Fibroblast of peridontal ligament (primary cell): ENCODE measurements at regions not wholly inside any gene's neighbourhood (a gene's known extent, or its start where the extent isn't known, plus 50 kb on each side); places are given as distances from the start of the nearest gene placed in this dataset.
A peak's percentile ranks its signal among the peaks of the same experiment; 100 is the strongest.

Experiments used
- DNase-seq: peaks from one replicate; pipeline ENCODE4 v3.0.0-alpha.2; 2010; ENCODE audit errors: extremely low read depth

DNA sequence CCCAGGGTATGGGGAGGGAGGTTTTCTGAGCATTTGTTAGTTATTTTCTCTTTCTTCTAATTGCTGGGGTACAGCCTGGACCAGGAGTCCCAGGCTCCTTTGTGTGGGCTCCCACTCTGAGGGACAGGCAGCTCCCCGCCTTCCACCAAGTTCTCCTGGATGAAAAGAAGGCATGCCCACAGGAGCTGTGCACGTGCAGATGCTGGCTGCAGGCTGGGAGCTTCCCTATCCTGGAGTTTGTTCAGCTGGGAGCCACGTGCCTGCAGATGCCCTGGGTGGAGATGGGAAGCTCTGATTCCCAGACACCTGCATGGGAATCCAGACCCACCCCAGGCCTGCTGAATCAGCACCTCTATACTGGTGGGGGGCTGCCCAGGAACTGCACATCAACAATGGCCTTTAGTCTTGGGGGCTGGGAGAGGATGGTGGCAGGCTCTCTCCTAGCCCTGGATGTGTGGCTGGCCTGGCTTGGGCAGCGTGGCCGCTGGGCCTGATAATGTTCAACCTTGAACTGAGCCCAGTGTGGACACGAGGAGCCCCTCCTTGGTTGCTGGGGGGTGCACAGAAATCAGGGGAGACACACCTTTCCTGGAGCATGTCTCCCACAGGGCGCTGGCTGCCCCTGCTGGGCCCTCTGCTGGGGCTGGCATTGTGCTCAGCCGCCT is 233.6 kb upstream of the HS6ST1 start:
- no peak for DNase-seq

DNA sequence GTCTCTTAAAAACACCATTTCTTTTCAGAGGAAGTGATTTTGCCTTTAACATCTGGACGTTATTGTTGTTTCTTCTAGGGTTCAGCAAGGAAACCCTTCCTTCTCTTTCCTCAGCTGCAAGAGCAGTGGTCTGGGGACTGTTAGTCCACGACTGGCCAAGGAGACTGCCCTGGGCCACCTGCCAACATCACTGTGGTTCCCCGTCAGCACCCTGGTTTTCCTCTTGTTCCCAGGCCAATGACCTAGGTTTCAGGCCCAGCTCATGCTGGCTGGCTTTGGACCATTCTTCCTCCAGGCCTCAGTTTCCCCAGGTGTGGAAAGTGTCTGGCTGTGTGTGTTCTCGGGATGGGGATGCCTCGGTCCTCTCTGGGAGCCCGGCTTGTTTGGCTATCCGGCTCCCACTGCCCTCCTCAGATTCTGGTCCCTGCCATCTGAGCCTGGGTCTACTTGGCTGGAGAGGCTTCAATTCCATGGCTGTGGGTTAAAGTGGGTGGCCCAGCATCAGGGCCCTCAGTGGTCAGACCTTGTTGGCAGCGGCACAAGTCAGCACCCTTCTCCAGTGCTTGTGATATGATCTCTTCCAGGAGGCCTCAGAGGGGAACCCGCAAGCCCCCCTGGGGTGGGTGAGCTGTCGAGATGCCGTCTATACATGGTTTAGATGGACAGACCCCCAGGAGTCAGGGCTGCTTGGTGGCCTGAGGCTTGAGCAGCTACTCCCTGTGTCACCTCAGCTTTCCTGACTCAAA is 234.3 kb upstream of the HS6ST1 start:
- DNase-seq: peak; percentile 36

DNA sequence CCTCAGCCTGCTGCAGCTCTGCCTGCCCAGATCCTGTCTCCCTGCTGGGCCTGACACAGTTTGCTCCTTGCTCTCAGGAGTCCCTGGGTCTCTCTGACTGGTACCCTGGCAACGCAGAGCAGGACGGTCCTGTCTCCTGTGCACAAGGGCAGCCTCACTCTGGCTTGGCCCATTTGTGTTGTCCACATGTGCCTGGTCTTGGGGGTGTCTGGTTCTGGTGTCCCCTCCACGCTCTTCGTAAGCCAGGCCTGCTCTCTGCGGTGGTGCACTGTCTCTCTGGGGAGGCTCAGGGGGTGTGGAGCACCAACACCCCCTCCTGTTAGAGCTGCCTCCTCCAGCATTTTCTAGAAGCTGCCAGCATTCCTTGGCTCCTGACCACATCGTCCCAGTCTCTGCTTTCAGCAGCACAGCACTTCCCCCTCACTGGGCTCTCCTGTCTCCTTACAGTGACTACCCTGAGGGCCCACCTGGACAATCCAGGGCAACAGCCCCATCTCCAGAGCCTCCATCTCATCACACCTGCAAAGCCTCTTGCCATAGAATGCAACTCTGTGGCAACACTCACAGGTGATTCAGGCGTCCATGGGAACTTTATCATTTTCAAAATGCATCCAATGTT is 235.6 kb upstream of the HS6ST1 start:
- no peak for DNase-seq

DNA sequence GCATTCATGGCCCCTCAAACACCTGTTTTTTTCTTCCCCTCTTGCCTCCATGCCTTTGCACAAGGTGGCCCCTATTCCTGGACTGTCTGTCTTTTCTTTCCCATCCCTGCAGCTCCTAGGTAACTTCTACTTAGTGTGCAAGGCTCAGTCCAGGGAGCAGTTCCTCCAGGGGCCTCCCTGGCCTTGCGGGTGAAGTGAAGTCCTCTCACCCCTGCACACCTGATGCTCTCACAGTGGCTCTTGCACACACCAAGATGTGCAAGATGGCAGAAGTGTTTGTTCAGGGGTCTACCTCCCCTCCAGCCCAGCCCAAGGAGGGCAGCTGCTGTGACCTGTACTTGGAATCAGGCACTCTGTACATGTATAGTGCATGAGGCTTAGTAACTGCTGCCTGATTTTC is 236.8 kb upstream of the HS6ST1 start:
- no peak for DNase-seq

DNA sequence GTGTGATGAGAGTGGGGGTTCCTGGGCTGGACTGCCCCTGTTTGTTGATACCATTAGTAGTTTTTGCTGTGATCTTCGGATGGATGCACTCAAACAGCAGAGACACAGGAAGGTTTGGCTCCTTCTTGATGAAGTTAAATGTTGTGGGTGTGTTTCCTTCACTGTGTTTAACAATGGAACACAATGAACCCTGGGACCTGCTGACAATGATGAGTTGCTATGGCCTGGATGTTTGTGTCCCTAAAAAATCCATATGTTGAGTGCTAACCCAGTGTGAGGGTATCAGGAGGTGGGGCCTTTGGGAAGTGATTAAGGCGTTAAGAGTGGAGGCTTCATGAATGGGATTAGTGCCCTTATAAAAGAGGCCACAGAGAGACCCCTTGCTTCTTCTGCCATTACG is 237.4 kb upstream of the HS6ST1 start:
- DNase-seq: no peak

DNA sequence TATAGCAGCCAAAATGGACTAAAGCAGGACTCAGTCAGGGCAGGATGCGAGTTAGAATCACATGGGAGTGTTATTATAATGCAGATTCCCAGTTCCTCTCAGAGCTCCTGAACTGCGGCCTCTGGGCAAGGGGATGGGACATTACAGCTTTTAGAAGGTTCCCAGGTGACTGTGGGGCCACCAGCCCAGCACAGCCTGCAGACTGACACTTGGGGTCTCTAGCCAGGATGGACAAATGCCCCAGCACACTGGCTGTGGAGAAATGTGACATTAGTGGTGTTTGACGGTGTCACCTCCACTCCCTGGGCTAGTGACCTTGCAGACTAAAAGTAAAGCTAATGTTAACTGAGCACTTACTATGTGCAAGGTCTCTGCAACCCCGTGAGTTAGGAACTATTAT is 238.0 kb upstream of the HS6ST1 start:
- DNase-seq: no peak

DNA sequence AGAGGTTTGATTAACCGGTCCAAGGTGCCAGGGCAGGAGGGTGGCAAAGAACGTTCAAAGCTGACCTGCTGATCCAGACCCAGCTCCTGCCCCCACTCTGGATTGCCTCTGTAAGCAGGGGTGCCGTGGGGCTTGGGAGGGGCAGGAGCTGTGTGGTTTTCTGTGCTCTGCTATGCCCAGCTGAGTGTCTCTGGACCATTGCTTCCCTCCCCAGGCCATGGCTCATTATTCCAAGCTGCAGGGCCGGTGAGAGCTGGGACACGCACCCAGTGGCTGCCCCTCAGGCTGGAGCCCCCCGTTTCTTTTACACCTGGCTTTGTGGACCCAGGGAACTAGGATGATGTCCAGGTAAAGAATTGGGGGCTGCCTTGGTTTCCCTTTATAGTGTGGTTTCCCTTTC is 238.4 kb upstream of the HS6ST1 start:
- no peak for DNase-seq

DNA sequence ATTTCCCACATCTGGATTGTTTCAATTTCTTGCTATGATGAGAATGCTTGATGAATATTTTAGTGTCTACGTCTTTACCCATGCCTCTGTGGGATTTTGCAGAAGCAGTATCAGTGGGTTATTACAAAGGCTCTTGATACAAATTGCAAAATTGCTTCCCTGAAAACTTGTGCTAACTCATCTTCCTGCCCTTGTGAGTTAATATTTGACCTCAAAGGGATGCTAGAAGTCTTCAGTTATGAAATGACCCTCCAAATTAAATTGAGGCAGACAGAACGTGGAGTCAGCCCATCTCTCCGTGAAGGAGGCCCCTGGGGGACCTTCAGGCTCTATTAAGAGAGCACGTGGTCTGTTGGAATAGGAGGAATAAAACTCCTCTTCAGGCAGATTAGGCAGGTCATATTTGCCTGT is 239.2 kb upstream of the HS6ST1 start:
- DNase-seq: peak; percentile 79

DNA sequence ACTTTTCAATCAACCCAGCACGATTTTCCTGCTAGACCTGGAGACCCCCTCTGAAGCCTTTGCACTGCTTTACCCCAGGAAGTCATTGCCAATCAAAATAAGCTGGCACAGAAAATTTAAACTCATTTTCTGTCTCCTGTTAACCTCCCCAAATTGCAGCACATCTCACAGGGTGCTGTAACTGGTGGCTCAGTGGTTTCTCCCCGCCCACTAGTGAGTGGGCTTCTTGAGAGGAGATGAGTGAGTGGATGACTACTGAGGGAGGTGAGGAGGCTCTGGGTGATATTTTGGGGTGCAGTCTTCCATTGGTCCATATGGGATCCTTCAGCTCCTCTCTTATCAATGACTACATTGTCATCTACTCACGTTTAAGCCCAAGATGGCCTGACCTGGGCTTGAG is 239.8 kb upstream of the HS6ST1 start:
- DNase-seq: no peak

DNA sequence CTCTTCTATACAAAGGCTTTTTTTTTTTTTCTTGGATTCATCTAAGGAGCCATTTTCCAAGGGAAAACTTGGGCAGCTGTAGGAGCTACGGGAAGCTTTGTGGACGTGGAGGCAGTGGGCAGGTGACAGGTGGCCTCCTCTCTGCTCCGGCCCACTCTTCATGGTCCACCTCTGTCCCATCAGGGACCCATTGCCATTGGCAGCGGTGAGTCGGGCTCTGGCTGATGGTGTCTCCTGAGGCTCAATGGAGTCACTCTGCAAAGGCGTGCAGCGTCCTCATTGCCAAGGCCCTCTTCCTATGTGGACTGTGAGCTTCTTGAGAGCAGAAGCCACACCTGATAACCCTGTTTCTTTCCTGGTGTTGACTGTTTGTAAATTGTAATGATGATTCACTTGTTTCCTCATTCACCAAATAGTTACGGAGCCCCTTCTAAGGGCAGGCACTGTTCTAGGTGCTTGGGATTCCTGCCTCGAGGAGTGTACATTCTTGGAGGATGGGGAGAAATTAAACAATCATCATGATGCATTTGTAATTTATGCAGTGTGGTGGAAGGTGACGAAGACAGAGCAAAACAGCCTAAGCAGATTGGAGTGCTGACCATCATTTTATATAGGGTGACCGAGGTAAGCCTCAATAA is 240.3 kb upstream of the HS6ST1 start:
- DNase-seq: no peak

DNA sequence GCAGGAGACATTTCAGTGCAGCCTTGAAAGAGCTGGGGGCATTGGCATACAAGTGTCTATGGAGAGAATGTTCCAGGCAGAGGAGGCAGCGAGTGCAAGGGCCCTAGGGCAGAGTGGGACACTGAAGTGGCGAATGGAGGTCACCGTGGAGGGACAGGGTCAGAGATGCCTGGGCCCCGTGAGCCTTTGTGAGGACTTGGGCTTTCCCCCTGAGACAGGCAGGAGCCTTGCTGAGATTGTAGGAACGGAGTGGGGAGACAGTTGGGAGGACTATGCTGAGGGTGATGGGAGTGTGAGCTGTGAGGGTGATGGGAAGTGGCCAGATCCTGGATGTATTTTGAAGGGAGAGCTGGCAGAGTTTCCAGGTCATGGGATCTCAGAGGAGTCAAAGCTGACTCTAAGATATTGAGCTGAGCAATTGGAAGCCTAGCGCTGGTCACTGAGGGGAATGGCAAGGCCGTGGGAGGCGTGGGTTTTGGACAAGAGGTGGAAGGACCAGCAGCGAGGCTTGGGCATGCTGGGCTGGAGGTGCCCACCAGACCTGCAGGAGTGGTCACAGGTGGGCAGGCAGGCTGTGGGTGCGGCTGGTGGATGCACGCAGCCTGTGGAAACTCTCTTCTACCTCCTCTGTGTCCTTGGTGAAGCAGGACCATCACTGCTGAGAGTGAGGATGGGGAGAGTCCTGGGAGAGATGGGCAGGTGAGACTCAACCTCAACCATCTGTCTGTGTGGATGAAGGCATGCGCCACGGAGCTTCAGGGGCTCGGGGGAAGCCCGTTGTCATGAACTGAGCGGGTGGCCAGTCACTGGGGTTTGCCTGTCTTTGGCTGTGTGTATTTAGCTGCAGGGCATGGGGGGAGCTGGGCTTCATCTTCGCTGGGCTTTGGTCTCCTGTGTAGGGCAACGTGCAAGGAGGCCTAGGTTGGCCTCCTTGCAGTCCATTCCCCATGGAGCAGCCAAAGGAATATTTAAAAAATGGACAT is 241.2 kb upstream of the HS6ST1 start:
- no peak for DNase-seq

DNA sequence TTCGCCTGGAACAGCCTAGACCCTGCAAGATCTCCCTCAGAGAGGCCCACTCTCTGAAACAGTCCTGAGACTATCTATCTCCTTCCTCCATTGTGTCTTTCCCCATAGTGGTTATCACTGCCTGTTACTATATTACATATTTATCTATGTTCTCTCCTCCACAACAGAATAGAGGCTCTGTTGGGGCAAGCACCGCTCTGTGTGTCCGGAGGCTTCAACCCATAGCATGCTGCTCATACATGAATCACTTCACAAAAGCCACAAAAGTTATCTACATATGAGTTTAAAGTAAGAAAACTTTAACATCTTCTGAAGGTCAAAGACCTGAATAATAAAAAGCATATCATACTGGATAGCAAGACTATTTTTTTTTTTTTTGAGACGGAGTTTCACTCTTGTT is 242.1 kb upstream of the HS6ST1 start:
- DNase-seq: no peak

DNA sequence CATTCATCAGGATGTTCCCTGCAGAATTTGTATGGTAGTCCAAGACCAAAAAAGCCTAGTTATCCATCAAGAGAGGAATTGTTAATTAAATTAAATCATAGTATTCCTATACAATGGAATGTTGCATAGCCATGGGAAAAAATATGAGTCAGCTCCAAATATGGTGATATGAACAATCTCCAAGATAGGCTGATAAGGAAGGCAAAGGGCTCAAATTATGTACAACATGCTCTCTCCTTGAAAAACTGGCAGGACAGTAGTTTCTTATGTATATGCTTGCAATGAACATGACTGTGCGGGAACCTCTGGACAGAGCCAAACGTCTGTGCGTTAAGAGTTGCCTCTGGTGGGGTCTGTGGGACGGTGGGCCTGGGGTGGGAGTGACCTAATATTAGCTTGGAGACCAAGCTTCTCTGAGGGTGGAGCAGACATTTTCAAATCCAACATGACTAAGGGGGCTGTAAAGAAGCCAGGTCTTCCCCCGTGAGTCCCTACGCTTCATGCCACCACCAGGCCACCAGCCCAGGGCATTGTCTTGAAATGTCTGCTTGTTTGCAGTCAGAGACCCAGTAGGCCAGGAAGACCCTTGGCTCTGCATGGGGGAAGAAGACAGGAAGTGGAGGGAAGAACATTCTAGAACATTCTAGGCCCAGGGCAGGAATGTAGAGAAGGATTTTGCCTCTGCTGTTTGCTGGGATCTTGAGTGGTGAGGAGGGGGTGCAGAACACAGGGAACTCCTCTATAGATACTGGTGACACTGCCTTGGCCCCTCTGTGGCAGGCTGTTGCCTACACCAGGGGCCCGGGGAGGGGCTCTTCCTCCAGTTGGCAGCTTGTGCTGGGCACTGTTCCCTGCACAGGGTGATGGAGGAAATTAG is 244.0 kb upstream of the HS6ST1 start:
- peak; percentile 30 for DNase-seq

DNA sequence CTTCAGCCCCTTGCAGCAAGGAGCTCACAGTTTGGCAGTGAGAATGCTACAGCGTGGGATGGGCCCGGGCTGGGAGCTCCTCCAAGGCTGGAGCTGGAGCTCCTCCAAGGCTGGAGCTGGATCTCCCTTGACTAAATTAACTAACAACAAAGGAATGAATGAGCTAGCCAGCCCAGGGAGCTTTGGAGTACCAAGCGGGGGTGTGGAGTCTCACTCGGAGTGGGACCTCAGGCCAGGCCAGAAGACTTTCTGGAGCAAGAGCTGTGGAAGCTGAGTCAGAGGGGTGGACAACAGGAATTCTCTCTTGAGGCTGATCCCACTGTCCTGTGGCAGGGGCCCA is 244.7 kb upstream of the HS6ST1 start:
- peak; percentile 95 for DNase-seq

DNA sequence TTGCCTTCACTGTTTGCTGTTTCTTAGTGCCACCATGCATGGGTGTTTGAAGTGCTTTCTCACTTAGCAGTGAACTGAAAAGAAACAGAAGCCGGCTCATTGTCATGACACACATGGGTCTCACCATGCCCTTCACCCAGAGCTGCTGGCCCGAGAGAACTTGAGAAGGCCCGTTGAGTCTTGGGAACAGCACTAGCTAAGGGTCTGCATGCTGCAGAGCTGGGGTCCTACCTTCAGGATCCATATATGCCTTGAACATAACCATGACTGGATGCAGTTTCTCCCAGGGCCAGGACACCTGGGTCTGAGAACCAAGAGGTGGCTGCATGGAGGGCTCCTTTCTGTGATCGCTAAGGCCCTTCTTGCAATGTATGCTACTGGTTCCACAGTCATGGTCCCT is 245.5 kb upstream of the HS6ST1 start:
- no peak for DNase-seq

DNA sequence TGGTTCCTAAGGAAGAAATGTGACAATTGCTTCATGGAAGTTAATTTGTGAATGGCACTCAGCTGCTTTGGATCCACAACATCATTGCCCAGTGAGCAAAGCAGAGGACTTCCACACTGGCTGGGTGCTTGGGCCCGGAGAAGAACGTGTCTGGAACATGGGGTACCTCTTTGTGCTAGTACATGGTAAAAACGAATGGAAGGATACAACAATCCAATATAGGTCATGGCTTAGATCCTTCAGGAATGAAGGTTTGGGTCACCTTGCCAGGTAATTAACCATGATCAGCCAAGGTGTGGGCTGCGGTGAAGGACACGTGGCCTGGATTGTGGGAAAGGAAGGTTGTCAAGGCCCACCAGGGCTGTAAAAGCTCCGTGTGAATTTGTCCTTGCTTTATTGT is 245.9 kb upstream of the HS6ST1 start:
- DNase-seq: no peak

DNA sequence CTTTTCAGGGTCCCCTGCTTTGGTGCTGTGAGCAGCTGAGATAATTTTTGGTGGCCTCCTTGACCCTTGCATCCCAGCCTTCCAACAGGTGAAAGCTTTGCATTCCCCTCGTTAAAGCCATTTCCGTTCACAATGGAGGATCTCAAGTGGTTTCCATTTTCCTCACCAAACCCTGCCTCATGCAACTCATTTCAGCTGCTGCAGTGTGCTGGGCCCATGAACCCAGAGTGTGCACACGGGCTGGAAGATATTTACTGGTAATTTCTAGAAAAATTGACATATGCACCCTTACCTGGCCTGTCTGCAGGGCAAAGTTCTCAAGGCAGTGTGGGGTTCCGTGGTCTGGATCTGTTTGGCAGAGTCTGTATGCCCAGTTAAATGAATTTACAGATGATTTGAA is 246.8 kb upstream of the HS6ST1 start:
- DNase-seq: no peak

DNA sequence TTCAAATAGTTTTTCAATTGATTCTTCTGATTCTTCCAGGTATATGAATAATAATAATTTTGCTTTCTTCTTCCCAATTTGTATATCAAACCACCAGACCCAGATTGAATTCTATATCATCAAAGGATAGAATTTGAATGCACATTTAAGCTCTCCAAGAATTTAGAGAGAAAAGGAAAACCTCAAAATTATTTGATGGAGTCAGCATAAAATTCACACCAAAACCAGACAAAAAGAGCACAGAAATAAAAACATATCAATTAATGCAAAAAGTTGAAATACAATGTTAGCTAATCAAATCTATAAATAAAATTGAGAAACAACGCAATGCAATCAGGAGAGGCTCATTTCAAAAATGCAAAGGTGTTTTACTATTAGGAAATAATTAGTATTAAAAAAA is 248.0 kb upstream of the HS6ST1 start:
- no peak for DNase-seq

DNA sequence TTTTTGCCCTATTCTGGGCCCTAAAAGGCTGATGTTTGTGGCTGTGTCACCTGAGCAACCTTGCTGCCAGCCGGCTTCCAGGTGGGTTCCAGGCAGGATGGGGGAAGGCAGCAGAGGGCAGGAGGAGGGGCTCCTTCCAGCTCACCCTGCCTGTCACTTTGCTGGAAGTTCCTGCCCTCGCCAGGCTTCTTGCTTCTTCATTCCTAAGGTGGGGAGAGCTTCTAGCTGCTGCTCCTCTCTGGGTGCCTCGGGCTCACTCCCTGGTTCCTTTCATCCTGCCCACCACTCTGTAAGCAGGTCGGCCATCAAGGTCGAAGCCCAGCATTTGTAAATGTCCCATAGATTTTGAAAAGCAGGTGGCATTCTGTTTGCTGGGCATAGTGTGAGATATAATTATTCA is 249.4 kb upstream of the HS6ST1 start:
- DNase-seq: no peak

DNA sequence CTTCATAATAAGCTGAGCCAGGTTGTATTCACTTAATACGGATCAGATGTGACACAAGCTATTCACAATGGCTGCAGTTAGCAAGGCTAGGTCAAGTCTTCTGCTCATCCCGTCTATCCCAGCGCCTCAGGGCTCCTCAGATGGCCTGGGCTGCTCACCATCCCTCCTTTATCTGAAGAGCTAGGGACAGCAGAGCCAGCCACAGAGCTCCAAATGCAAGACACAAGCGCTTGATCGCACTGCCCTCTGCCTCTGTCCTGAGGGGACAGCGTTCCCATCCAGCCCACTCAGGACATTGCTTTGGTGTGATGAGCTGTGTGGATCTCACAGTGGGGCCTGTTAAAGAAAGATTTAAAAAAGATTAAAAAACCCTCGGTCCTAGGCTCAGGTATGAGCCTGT is 254.4 kb upstream of the HS6ST1 start:
- DNase-seq: no peak

DNA sequence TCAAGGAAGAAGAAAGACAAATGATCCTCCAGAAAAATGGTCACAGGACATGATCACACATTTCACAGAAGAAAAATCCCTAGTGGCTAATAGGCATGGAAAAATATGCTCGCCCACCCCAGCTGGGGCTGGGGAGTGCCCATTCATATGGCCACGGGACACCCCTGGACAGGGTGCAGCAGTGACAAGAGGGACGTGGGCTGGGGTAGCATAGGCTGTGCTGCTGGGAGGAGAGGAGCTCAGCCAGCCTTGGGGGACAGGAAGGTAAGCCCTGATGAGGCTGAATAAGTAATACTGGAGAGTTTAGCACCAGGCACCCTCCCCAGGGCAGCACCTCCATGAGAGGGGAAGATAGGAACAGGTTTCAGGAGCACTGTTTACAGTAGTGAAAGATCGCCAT is 254.9 kb upstream of the HS6ST1 start:
- DNase-seq: no peak
